HT-29 (cell line): ENCODE measurements at regions not wholly inside any gene's neighbourhood (a gene's known extent, or its start where the extent isn't known, plus 50 kb on each side); places are given as distances from the start of the nearest gene placed in this dataset.
"Not testable (repeated sequence)": the region's sequence is repeated elsewhere in the genome, so short reads cannot be mapped to it uniquely, and the experiment has no call there.

Experiments
- DNase-seq: peaks from one replicate; pipeline ENCODE4 v3.0.0-alpha.2; 2015; ENCODE audit warnings: low spot score

GRCh38 chr4:64975177-64975576, 565.9 kb upstream of the TECRL start:
- DNase-seq, result no peak

DNA sequence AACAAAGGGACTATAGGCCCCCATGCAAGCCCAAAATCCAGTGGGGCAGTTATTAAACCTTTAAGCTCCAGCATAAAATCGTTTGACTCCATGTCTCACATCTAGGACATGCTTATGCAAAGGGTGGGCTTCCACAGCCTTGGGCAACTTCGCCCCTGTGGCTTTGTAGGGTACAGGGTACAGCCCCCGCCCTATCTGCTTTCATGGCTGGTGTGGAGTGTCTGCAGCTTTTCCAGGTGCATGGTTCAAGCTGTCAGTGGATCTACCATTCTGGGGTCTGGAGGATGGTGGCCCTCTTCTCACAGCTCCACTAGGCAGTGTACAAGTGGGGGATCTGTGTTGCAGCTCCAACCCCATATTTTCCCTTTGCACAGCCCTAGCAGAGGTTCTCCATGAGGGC, 559.8 kb upstream of the TECRL start:
- DNase-seq, result no peak

GRCh38 chr4:64967286-64967685, 558.0 kb upstream of the TECRL start:
- DNase-seq, result no peak

GRCh38 chr4:64960516-64960915, 551.3 kb upstream of the TECRL start:
- DNase-seq, result no peak

DNA sequence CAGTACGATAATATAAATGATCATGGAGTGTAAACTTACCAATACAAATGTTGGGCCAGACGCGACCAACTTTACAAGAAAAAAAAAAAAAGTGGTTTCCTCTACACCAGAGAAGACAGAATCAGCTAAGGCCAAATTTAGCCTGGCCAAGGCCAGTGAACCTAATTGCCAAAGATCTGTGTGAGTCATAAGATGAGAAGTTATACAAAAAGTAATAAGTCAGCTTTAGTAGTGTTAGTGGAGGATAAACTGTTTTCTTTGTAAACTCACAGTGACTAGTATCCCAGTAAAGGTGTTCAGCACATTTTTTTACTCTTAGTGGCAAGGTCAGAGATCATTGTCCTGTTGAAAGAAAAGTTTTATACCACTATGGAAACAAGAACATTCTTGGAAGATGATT, 531.4 kb upstream of the TECRL start:
- no peak for DNase-seq

DNA sequence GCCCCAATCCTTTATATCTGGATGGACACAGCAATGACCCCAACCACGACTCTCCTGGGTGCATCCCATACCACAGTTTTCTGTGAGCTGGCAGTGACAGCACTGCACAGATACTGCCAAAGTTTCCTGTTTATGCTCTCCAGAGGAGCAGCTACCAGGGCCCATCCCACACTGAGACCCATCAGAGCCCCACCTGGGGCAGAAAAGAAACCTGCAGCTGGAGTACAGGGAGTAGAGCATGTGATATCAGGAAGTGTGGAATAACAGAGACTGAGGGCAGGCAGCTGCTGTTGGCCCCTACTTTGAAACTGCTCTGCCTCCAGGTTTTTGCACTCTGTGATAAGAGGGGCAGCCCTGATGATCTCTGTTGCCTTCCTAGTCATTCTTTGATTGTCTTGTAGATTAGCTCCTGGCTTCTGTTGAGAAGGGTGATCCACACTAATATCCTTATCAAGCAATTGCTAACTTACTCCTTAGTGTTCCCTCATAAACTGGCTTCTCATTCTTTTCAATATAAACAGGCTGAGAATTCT, 526.3 kb upstream of the TECRL start:
- no peak for DNase-seq

- DNase-seq, result peak; percentile 24
Measured at GRCh38 chr4:64911846-64912245, 502.6 kb upstream of the TECRL start.

DNA sequence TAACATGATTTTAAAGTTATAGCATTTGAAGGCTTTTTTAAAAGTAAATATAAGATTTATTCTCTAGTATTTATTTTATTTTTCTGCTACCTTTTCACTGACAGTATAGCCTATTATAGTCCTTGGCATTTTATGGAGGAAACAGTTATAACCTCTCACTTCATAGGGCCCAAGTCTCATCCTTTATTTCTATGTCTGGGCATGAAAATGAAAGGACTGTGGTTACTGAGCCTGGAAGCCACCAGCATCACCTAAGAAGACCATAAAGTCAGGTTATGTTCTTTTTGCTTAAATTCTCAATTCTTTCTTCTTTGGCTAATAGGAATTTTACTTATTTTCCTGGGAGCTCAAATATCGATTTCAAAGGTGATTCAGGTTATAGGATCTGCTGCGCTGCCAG, 494.7 kb upstream of the TECRL start:
- DNase-seq, result no peak

DNA sequence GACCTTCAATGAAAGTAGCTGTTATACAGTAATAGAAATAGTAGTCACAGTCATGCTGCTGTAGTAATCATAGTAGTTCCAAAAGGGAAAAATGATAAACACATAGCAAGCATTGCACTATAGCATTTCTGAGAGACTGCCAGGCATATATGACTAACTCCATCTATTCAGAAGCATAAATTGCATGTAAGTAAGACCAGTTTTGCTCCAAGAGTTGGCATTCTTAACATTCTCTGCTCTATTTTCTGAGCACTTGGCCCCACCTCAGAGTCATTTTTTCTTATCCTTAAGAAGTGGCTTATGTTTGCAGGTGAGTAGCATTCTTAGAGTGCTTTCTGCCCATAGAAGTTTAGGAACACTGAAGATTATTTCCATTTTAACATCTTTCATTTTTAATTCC, 490.3 kb upstream of the TECRL start:
- DNase-seq, result no peak

DNA sequence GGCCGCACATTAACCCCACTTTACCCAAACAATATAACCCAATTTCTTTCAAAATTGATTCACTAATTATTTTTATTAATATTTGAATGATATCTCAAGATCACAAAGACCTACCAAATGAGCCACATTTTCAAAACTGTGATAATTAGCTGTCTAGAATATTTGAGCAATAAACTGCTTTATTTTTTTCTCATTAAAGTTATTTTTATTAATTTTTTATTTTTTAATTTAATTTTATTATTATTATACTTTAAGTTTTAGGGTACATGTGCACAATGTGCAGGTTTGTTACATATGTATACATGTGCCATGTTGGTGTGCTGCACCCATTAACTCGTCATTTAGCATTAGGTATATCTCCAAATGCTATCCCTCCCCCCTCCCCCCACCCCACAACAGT, 489.8 kb upstream of the TECRL start:
- not testable (repeated sequence) for DNase-seq

DNA sequence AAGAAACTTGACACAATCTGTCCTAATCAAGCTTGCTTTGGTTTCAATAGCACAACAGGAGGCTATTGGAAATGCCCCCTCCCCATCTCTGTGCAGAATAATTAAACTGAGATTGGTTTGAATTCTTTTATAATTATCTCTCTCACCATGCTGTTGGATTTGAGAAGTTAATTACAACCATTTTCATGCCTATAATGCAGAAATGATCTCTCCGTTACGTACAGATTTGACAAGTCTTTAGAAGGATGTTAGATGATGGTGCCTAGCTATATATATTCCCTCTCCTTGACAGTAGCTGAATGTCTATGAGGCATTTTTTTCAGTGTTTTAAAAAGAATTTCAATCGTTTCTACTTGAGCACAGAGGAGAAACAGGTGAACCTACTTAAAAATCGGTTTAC, 488.4 kb upstream of the TECRL start:
- no peak for DNase-seq

- DNase-seq, result no peak
Measured at GRCh38 chr4:64895031-64895430, 485.8 kb upstream of the TECRL start.

GRCh38 chr4:64893205-64893604, 484.0 kb upstream of the TECRL start:
- no peak for DNase-seq

GRCh38 chr4:64889906-64890610, 480.8 kb upstream of the TECRL start:
- DNase-seq, result no peak

DNA sequence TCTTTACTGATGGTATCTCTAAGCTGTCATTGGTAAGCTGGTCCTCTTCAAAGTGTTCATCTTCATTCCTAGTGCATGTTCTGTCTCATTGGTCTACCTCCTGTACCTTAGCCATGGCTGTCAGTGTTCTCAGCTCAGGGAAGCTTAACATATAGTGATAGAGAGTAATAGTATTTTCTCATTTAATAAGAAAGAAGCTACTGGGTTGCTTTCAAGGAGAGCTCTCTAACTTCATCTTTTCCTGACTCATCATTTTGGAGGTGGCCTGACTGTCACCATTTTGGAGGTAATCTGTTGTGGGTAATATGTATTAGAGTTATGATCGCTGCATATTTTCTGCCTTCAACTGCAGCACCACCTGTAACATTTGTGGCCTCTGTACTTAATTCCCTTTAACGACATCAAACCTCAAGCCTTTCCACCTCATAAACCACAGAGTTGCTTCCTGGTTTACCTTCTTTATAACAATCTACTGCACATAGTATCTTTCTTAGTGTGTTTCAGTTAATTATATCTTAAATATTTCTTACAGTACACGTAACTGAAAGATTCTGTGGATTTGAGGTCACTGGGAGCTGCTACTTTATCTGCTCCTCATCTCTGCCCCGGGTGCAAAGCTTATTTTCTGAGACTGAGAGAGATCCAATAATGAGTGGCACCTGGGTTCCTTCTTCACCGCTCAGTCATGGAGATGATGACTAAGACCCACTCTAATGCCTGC, 474.0 kb upstream of the TECRL start:
- DNase-seq, result peak; percentile 59

GRCh38 chr4:64882311-64883086, 473.2 kb upstream of the TECRL start:
- DNase-seq, result no peak

- no peak for DNase-seq
Measured at GRCh38 chr4:64880557-64880956, 471.3 kb upstream of the TECRL start.

GRCh38 chr4:64876021-64876420, 466.8 kb upstream of the TECRL start:
- no peak for DNase-seq

- DNase-seq, result no peak
Measured at GRCh38 chr4:64870558-64870957, 461.3 kb upstream of the TECRL start.

GRCh38 chr4:64857815-64858214, 448.6 kb upstream of the TECRL start:
- DNase-seq, result no peak

DNA sequence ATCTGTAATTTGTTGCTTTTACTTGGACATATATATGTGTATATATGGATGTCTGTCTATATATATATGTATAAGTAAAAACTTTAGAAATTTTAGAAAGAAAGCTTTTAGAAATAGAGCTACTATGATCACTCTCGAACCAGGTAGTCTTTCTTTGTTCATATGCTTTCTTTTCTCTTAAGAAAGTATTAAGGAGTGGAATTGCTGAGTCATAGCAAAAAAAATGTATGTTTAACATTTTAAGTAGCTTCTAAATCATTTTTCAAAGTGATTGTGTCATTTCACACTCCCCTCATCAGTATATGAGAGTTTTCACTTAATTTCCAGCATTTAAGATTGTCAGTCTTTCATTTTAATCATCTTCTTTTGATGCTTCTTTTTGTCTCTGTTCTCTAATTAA, 447.9 kb upstream of the TECRL start:
- DNase-seq, result no peak

DNA sequence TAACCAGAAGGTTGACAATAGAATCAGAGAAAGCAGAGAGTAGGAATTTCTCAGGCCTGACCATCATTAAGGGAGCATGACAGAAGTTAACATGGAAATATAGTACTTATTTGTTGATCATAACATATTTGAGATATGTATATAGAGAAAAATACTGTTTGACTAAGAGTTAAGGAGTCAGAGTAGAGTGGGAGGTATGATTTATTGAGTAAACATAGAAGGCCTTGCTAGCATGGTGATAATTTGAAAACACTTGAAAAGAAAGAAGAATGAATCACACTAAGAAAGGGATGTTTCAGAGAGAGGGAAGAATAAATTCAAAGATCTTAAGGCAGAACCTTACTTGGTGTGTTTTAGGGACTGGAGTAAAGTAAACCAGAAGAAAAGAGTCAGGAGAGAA, 437.2 kb upstream of the TECRL start:
- DNase-seq, result no peak
